OCI-LY1 (cell line): ENCODE measurements at regions not wholly inside any gene's neighbourhood (a gene's known extent, or its start where the extent isn't known, plus 50 kb on each side); places are given as distances from the start of the nearest gene placed in this dataset.

ENCODE experiments used
- H2AFZ ChIP-seq: fragments of 200-600 bp; sonication (generic), shearing (Covaris generic); 2 replicates; pipeline ENCODE4 v1.6.0; 2014; ENCODE audit warnings: antibody characterized with exemption, mild to moderate bottlenecking, low read length
- H3F3A ChIP-seq: fragments of 200-600 bp; sonication (generic), shearing (Covaris generic); 2 replicates; pipeline ENCODE4 v1.6.0; 2014; ENCODE audit warnings: mild to moderate bottlenecking, antibody characterized with exemption, low read length, moderate library complexity; ENCODE audit not compliant: insufficient read depth
- H3K27ac ChIP-seq: fragments of 200-600 bp; sonication (generic); 2 replicates; pipeline ENCODE4 v1.5.1; 2014; ENCODE audit warnings: low read length, mixed run types, mild to moderate bottlenecking, low read depth; ENCODE audit not compliant: poor library complexity, severe bottlenecking
- H3K27me3 ChIP-seq: fragments of 200-600 bp; sonication (generic); 2 replicates; pipeline ENCODE4 v1.6.0; 2014; ENCODE audit warnings: antibody characterized with exemption, mild to moderate bottlenecking, low read length, moderate library complexity; ENCODE audit not compliant: insufficient read depth
- H3K36me3 ChIP-seq: fragments of 200-600 bp; sonication (generic); 2 replicates; pipeline ENCODE4 v1.6.1; 2014; ENCODE audit warnings: mild to moderate bottlenecking, antibody characterized with exemption, low read length, moderate library complexity, mixed read lengths; ENCODE audit not compliant: insufficient read depth
- H3K4me1 ChIP-seq: fragments of 200-600 bp; sonication (generic); 2 replicates; pipeline ENCODE4 v1.5.1; 2014; ENCODE audit warnings: mild to moderate bottlenecking, low read length, moderate library complexity; ENCODE audit not compliant: insufficient read depth, severe bottlenecking
- H3K4me2 ChIP-seq: fragments of 200-600 bp; sonication (generic), shearing (Covaris generic); 2 replicates; pipeline ENCODE4 v1.6.1; 2014; ENCODE audit warnings: low read length
- H3K4me3 ChIP-seq: fragments of 200-600 bp; sonication (generic); 2 replicates; pipeline ENCODE4 v1.5.1; 2014; ENCODE audit warnings: low read length, low read depth, mild to moderate bottlenecking, mixed read lengths; ENCODE audit not compliant: poor library complexity, severe bottlenecking
- H3K79me2 ChIP-seq: fragments of 200-600 bp; shearing (Covaris generic); 2 replicates; pipeline ENCODE4 v1.6.1; 2016; ENCODE audit warnings: mixed run types, low read length, mixed read lengths; ENCODE audit not compliant: insufficient read depth
- H3K9ac ChIP-seq: fragments of 200-600 bp; sonication (generic), shearing (Covaris generic); 2 replicates; pipeline ENCODE4 v1.6.1; 2014; ENCODE audit warnings: mild to moderate bottlenecking, low read length, mixed read lengths
- H3K9me2 ChIP-seq: fragments of 200-600 bp; sonication (generic), shearing (Covaris generic); 2 replicates; pipeline ENCODE4 v1.6.1; 2014; ENCODE audit warnings: low read depth, mild to moderate bottlenecking, low read length, mixed read lengths
- H3K9me3 ChIP-seq: fragments of 200-600 bp; shearing (Covaris generic); 2 replicates; pipeline ENCODE4 v1.6.1; 2014; ENCODE audit warnings: low read length, mixed read lengths
- H4K20me1 ChIP-seq: fragments of 200-600 bp; sonication (generic), shearing (Covaris generic); 2 replicates; pipeline ENCODE4 v1.6.0; 2016; ENCODE audit warnings: mild to moderate bottlenecking, low read length; ENCODE audit not compliant: insufficient read depth
- CTCF ChIP-seq: fragments of 200-600 bp; sonication (generic), shearing (Covaris generic); IDR thresholded peaks from 2 replicates; pipeline ENCODE4 v1.5.1; 2017; ENCODE audit warnings: mild to moderate bottlenecking, antibody characterized with exemption, low read length, moderate library complexity, mixed read lengths
- EZH2 ChIP-seq: fragments of 200-600 bp; sonication (generic), shearing (Covaris generic); IDR thresholded peaks from 2 replicates; pipeline ENCODE4 v1.8.0; 2017; ENCODE audit warnings: borderline replicate concordance, mixed run types, mild to moderate bottlenecking, antibody characterized with exemption, low read length, moderate library complexity, mixed read lengths

GRCh38 chr4:138644322-138644721 is 371.3 kb upstream of the NOCT start:
- Histone ChIP-seq H2AFZ (no peak overlapping the region), H3K9me2 (no peaks in the 10 kb centered on the region), H3K27me3 (no peaks in the 10 kb centered on the region), H3K79me2 (no peaks in the 10 kb centered on the region), H3K9me3 (no peaks in the 10 kb centered on the region), H3K4me1 (no peaks in the 10 kb centered on the region), H4K20me1 (no peaks in the 10 kb centered on the region), H3K4me3 (no peak overlapping the region), H3F3A (no peaks in the 10 kb centered on the region), H3K9ac (no peak overlapping the region), H3K27ac (no peak overlapping the region), H3K4me2 (no peak overlapping the region), H3K36me3 (no peaks in the 10 kb centered on the region)
- TF ChIP-seq CTCF (no peak), EZH2 (no peak)

GRCh38 chr4:138643827-138644226 is 371.8 kb upstream of the NOCT start:
- no peak overlapping the region for H2AFZ ChIP-seq

GRCh38 chr4:138639018-138639741 is 376.4 kb upstream of the NOCT start:
- no peak overlapping the region for H3K4me2 ChIP-seq
- H2AFZ ChIP-seq = no peak overlapping the region
- H3K27ac ChIP-seq = no peak overlapping the region

More at GRCh38 chr4:138643827-138644226, 371.8 kb upstream of the NOCT start:
- no peak overlapping the region for H3K27ac ChIP-seq
- H3K36me3 ChIP-seq = no peaks in the 10 kb centered on the region
- no peaks in the 10 kb centered on the region for H3K4me1 ChIP-seq
- no peaks in the 10 kb centered on the region for H3K27me3 ChIP-seq
- no peaks in the 10 kb centered on the region for H3K79me2 ChIP-seq
- H3K4me3 ChIP-seq = no peak overlapping the region
- no peaks in the 10 kb centered on the region for H4K20me1 ChIP-seq
- no peaks in the 10 kb centered on the region for H3F3A ChIP-seq
- H3K9me3 ChIP-seq = no peaks in the 10 kb centered on the region
- H3K9ac ChIP-seq = no peak overlapping the region
- no peaks in the 10 kb centered on the region for H3K9me2 ChIP-seq
- TF ChIP-seq EZH2 (no peak), CTCF (no peak)
- no peak overlapping the region for H3K4me2 ChIP-seq

More at GRCh38 chr4:138639018-138639741, 376.4 kb upstream of the NOCT start:
- Histone ChIP-seq H3F3A (no peaks in the 10 kb centered on the region), H3K27me3 (no peaks in the 10 kb centered on the region), H3K9me3 (no peaks in the 10 kb centered on the region), H3K4me1 (no peaks in the 10 kb centered on the region), H3K4me3 (no peak overlapping the region), H4K20me1 (no peaks in the 10 kb centered on the region), H3K36me3 (no peaks in the 10 kb centered on the region), H3K9me2 (no peaks in the 10 kb centered on the region), H3K9ac (no peak overlapping the region), H3K79me2 (no peaks in the 10 kb centered on the region)
- no peak for TF ChIP-seq EZH2
- no peak for TF ChIP-seq CTCF
